GM23338 (cell line): ENCODE measurements at regions not wholly inside any gene's neighbourhood (a gene's known extent, or its start where the extent isn't known, plus 50 kb on each side); places are given as distances from the start of the nearest gene placed in this dataset.

Experiments used
- ATAC-seq: fragments of 200-7000 bp; cut with Tn5 transposase; 3 replicates; pipeline ENCODE4 v1.9.1; 2020
- DNase-seq: peaks from one replicate; pipeline ENCODE4 v3.0.0-alpha.2; 2015; ENCODE audit warnings: low spot score
- H2AFZ ChIP-seq: fragments of 200-600 bp; sonication (generic); 2 replicates; pipeline ENCODE4 v1.8.0; 2016; ENCODE audit warnings: antibody characterized with exemption, mild to moderate bottlenecking, moderate library complexity
- H3F3A ChIP-seq: fragments of 200-600 bp; sonication (generic); replicated peaks from 2 replicates; pipeline ENCODE4 v1.8.0; 2017; ENCODE audit warnings: antibody characterized with exemption, mixed run types, low read depth
- H3K27ac ChIP-seq: fragments of 200-600 bp; sonication (generic); 2 replicates; pipeline ENCODE4 v1.6.1; 2016; ENCODE audit warnings: low read depth
- H3K27me3 ChIP-seq: fragments of 200-600 bp; sonication (generic); 2 replicates; pipeline ENCODE4 v1.8.0; 2016; ENCODE audit warnings: mild to moderate bottlenecking, mixed run types, moderate library complexity; ENCODE audit not compliant: insufficient read depth
- H3K36me3 ChIP-seq: fragments of 200-600 bp; sonication (generic); 2 replicates; pipeline ENCODE4 v1.8.0; 2016; ENCODE audit warnings: mild to moderate bottlenecking; ENCODE audit not compliant: insufficient read depth
- H3K4me1 ChIP-seq: fragments of 200-600 bp; sonication (generic); 2 replicates; pipeline ENCODE4 v1.8.0; 2016; ENCODE audit warnings: mild to moderate bottlenecking, moderate library complexity; ENCODE audit not compliant: insufficient read depth
- H3K4me2 ChIP-seq: fragments of 200-600 bp; sonication (generic); 2 replicates; pipeline ENCODE4 v1.7.1; 2017; ENCODE audit warnings: mixed run types
- H3K4me3 ChIP-seq: fragments of 200-600 bp; sonication (generic); 2 replicates; pipeline ENCODE4 v1.6.1; 2016; ENCODE audit warnings: mixed run types
- H3K79me2 ChIP-seq: fragments of 200-600 bp; sonication (generic); replicated peaks from 2 replicates; pipeline ENCODE4 v1.8.0; 2017; ENCODE audit warnings: mild to moderate bottlenecking; ENCODE audit not compliant: insufficient read depth
- H3K9me2 ChIP-seq: fragments of 200-600 bp; sonication (generic); 2 replicates; pipeline ENCODE4 v1.8.0; 2017; ENCODE audit not compliant: insufficient read depth
- H4K20me1 ChIP-seq: fragments of 200-600 bp; sonication (generic); replicated peaks from 2 replicates; pipeline ENCODE4 v1.8.0; 2017; ENCODE audit warnings: mild to moderate bottlenecking; ENCODE audit not compliant: insufficient read depth
- H3K27ac Mint-ChIP-seq: 2 replicates; pipeline ENCODE4 v1.8.0; 2020; ENCODE audit warnings: inconsistent platforms, mild to moderate bottlenecking, moderate library complexity, mixed read lengths
- H3K27me3 Mint-ChIP-seq: 3 replicates; pipeline ENCODE4 v1.8.0; 2022; ENCODE audit warnings: low read depth, mild to moderate bottlenecking, moderate library complexity, mixed read lengths, inconsistent platforms; ENCODE audit not compliant: insufficient read depth, poor library complexity
- H3K36me3 Mint-ChIP-seq: 3 replicates; pipeline ENCODE4 v1.8.0; 2021; ENCODE audit warnings: low read depth, mild to moderate bottlenecking, inconsistent platforms, moderate library complexity, mixed read lengths
- H3K4me1 Mint-ChIP-seq: 3 replicates; pipeline ENCODE4 v1.8.0; 2020; ENCODE audit warnings: mild to moderate bottlenecking, inconsistent platforms, mixed read lengths
- H3K4me3 Mint-ChIP-seq: 3 replicates; pipeline ENCODE4 v1.8.0; 2021; ENCODE audit warnings: moderate library complexity, mild to moderate bottlenecking, inconsistent platforms, mixed read lengths
- H3K9me3 Mint-ChIP-seq: 3 replicates; pipeline ENCODE4 v1.8.0; 2020; ENCODE audit warnings: moderate library complexity, mild to moderate bottlenecking, inconsistent platforms, mixed read lengths
- CREB1 ChIP-seq: fragments of 250-450 bp; sonication (Bioruptor Pico); IDR thresholded peaks from 2 replicates; pipeline ENCODE4 v1.5.0; 2020; ENCODE audit warnings: low read depth, mild to moderate bottlenecking, moderate library complexity
- CTCF ChIP-seq, 2 experiments: fragments of 200-600 bp in 1 of 2; sonication (generic) in 1 of 2; conservative IDR thresholded peaks; 2 replicates each; pipeline versions ENCODE4 v1.5.1 to v1.6.1; 2016 to 2017; ENCODE audit warnings: antibody characterized with exemption in 2 of 2, low read depth in 2 of 2, mild to moderate bottlenecking in 2 of 2, moderate library complexity in 1 of 2
- EZH2phosphoT487 ChIP-seq: fragments of 200-600 bp; sonication (generic); IDR thresholded peaks from one replicate; pipeline ENCODE4 v1.8.1; 2018; ENCODE audit warnings: antibody characterized with exemption; ENCODE audit not compliant: unreplicated experiment
- JUNB ChIP-seq: IDR thresholded peaks from one replicate; pipeline ENCODE4 v1.6.1; 2016; ENCODE audit warnings: antibody characterized with exemption; ENCODE audit not compliant: unreplicated experiment
- NANOG ChIP-seq: IDR thresholded peaks from 2 replicates; pipeline ENCODE4 v1.6.1; 2016; ENCODE audit warnings: antibody characterized with exemption, borderline replicate concordance
- STAT1 ChIP-seq: IDR thresholded peaks from one replicate; pipeline ENCODE4 v1.6.1; 2016; ENCODE audit warnings: antibody characterized with exemption; ENCODE audit not compliant: unreplicated experiment
- ZNF114 ChIP-seq: fragments of 250-450 bp; sonication (Bioruptor Pico); IDR thresholded peaks from 2 replicates; pipeline ENCODE4 v1.5.0; 2020; ENCODE audit warnings: mild to moderate bottlenecking, moderate library complexity
- ZNF462 ChIP-seq: fragments of 250-450 bp; sonication (Bioruptor Pico); IDR thresholded peaks from 2 replicates; pipeline ENCODE4 v1.5.0; 2020; ENCODE audit warnings: mild to moderate bottlenecking, moderate library complexity

GRCh38 chr5:36443941-36444340 lies 142.2 kb upstream of the RANBP3L start:
- no peaks in the 10 kb centered on the region for H3K79me2 ChIP-seq
- no peaks in the 10 kb centered on the region for H3K27me3 ChIP-seq
- H3K4me1 ChIP-seq, result no peaks in the 10 kb centered on the region
- no peak overlapping the region for H3K4me3 ChIP-seq
- peaks cover 10% of the 10 kb centered on the region; the same call in 1 of the 2 replicates for H3K9me2 ChIP-seq
- DNase-seq, result no peak
- 0 out of 2 replicates have a peak, but pooled peaks cover 3% of the 10 kb centered on the region for H3F3A ChIP-seq
- H3K27me3 Mint-ChIP-seq, result peaks cover 2% of the 10 kb centered on the region
- 0 out of 2 replicates have a peak overlapping the region, but pooled peaks have one; percentile 23 for H2AFZ ChIP-seq
- H3K36me3 ChIP-seq, result no peaks in the 10 kb centered on the region
- no peaks in the 10 kb centered on the region for H3K36me3 Mint-ChIP-seq
- H3K4me1 Mint-ChIP-seq, result peaks cover 22% of the 10 kb centered on the region
- no peak for ATAC-seq
- H3K27ac ChIP-seq, result no peak overlapping the region
- no peaks in the 10 kb centered on the region for H3K9me3 Mint-ChIP-seq
- H4K20me1 ChIP-seq, result no peaks in the 10 kb centered on the region
- H3K4me3 Mint-ChIP-seq, result no peak overlapping the region
- H3K27ac Mint-ChIP-seq, result no peak overlapping the region
- no peak overlapping the region for H3K4me2 ChIP-seq
- TF ChIP-seq EZH2phosphoT487 (no peak), ZNF114 (CRISPR knock-in tag) (no peak), NANOG (no peak), CTCF (conservative IDR thresholded peaks at IDR 0.05; ENCODE audit: low read depth in 2 of 2) (no peak), STAT1 (no peak), ZNF462 (CRISPR knock-in tag) (no peak), CREB1 (CRISPR knock-in tag) (no peak), JUNB (no peak)
